HG02763 (cell line): ENCODE measurements at regions not wholly inside any gene's neighbourhood (a gene's known extent, or its start where the extent isn't known, plus 50 kb on each side); places are given as distances from the start of the nearest gene placed in this dataset.
"Not testable (repeated sequence)": the region's sequence is repeated elsewhere in the genome, so short reads cannot be mapped to it uniquely, and the experiment has no call there.

Experiments
- ATAC-seq: cut with Tn5 transposase; IDR thresholded peaks from one replicate; pipeline ENCODE4 v1.9.1; 2021; ENCODE audit warnings: mild to moderate bottlenecking, moderate library complexity; ENCODE audit not compliant: unreplicated experiment

GRCh38 chr1:169047074-169047473, 59.4 kb upstream of the ATP1B1 start:
- ATAC-seq, result no peak

GRCh38 chr1:169048043-169048442, 58.4 kb upstream of the ATP1B1 start:
- ATAC-seq, result no peak

- ATAC-seq, result no peak
Observed at GRCh38 chr1:169049258-169049938, 57.1 kb upstream of the ATP1B1 start.

- ATAC-seq, result no peak
Observed at GRCh38 chr1:169051171-169051570, 55.3 kb upstream of the ATP1B1 start.

GRCh38 chr1:169052171-169052570, 54.3 kb upstream of the ATP1B1 start:
- not testable (repeated sequence) for ATAC-seq

DNA sequence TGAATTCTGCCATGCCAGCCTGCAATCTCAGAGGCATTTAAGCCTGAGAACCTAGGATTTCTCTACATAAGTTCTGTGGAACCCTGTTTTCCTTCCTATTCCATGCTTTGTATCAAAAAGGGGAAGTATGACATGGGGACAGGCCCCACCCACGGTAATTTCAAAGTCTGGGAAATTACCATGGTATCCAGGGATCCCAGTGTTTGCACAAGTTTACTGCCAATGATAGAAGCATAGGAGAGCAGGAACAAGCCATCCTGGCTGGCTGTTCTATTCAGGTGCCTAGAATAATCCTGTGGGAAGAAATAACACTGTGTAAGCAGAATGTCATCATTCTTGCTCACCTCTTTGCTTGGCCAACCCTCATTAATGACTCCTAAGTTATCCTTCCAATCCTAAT, 53.8 kb upstream of the ATP1B1 start:
- no peak for ATAC-seq

- ATAC-seq, result no peak
Observed at GRCh38 chr1:169053196-169053595, 53.3 kb upstream of the ATP1B1 start.
